Gastroesophageal sphincter (tissue), 4 donors: ENCODE measurements at regions not wholly inside any gene's neighbourhood (a gene's known extent, or its start where the extent isn't known, plus 50 kb on each side); places are given as distances from the start of the nearest gene placed in this dataset.

Experiments
- ATAC-seq: fragments of 150-250 bp; one replicate; pipeline ENCODE4 v1.9.1; 2016; ENCODE audit warnings: mild to moderate bottlenecking, moderate library complexity
- H3K27ac ChIP-seq, 4 donors: fragments of 200-600 bp; sonication (generic) in 3 of 4; 1 replicate in 3 of 4; 2 replicates in 1 of 4; pipeline ENCODE4 v1.5.1; 2016 to 2019
- H3K27me3 ChIP-seq: fragments of 200-600 bp; sonication (generic); one replicate; pipeline ENCODE4 v1.5.1; 2019
- H3K36me3 ChIP-seq, 2 donors: fragments of 200-600 bp; sonication (generic); one replicate each; pipeline ENCODE4 v1.5.1; 2019; ENCODE audit warnings: control low read depth in 1 of 2
- H3K4me1 ChIP-seq, 3 donors: fragments of 200-600 bp; sonication (generic); 1 replicate in 2 of 3; 2 replicates in 1 of 3; pipeline ENCODE4 v1.5.1; 2016 to 2019; ENCODE audit warnings: control low read depth in 2 of 3
- H3K4me3 ChIP-seq, 2 donors: fragments of 200-600 bp; sonication (generic); one replicate each; pipeline ENCODE4 v1.5.1; 2019; ENCODE audit warnings: mild to moderate bottlenecking in 1 of 2, moderate library complexity in 1 of 2
- H3K9me3 ChIP-seq, 3 donors: fragments of 200-600 bp; sonication (generic); one replicate each; pipeline ENCODE4 v1.5.1; 2017 to 2019; ENCODE audit warnings: control low read depth in 2 of 3
- POLR2A ChIP-seq, 2 donors: fragments of 450-650 bp; IDR thresholded peaks; one replicate each; pipeline ENCODE4 v1.6.1; 2017; ENCODE audit warnings: antibody characterized with exemption in 2 of 2, mild to moderate bottlenecking in 2 of 2, moderate library complexity in 1 of 2
- WGBS, 2 donors: methylation state at CpG; one replicate each; pipeline ENCODE4 v1.1.5; 2018; ENCODE audit warnings: low coverage in 1 of 2; 5-methylcytosine and 5-hydroxymethylcytosine counted together
- small RNA-seq, 4 donors: library from RNA; depleted of rRNA; stranded (forward); fragments of <200 nt; gene quantifications; one replicate each; pipeline ENCODE3, GENCODE V24; 2016

- Histone ChIP-seq H3K9me3 (peaks cover 0 to 5% (median 0%) of the 10 kb centered on the region in 3 donors), H3K27me3 (no peaks in the 10 kb centered on the region), H3K4me3 (no peak overlapping the region), H3K4me1 (no peaks in the 10 kb centered on the region), H3K27ac (no peak overlapping the region), H3K36me3 (no peaks in the 10 kb centered on the region)
- no peak for ATAC-seq
- no peak for TF ChIP-seq POLR2A (IDR thresholded peaks at IDR 0.05)
- 100% methylated on average over 1 of the region's 1 CpG for WGBS, 2 donors
Measured at GRCh38 chr10:28481968-28482367, 51.0 kb upstream of the WAC start.

Small RNA genes lying in the stretch of these regions (small RNA-seq; reads per million reads assigned to genes)
- 0 reads per million in 4 donors for gene RF00012
